GM19239 (cell line): ENCODE measurements at regions not wholly inside any gene's neighbourhood (a gene's known extent, or its start where the extent isn't known, plus 50 kb on each side); places are given as distances from the start of the nearest gene placed in this dataset.
A peak's percentile ranks its signal among the peaks of the same experiment; 100 is the strongest.
"Not testable (repeated sequence)": the region's sequence is repeated elsewhere in the genome, so short reads cannot be mapped to it uniquely, and the experiment has no call there.

Experiments used
- DNase-seq: peaks from one replicate; pipeline ENCODE4 v3.0.0; 2011; ENCODE audit warnings: low spot score; ENCODE audit not compliant: insufficient read length
- FAIRE-seq: peaks from 2 replicates; lab custom pipeline; 2011; peaks lifted over from hg19 to GRCh38; lab: Jason Lieb, UNC

- DNase-seq = no peak
- FAIRE-seq = no peak
Observed at GRCh38 chr10:36581237-36581636, 544.2 kb upstream of the ANKRD30A start.

- DNase-seq (no peak), FAIRE-seq (no peak)
Observed at GRCh38 chr10:36578306-36578705, 547.1 kb upstream of the ANKRD30A start.

DNA sequence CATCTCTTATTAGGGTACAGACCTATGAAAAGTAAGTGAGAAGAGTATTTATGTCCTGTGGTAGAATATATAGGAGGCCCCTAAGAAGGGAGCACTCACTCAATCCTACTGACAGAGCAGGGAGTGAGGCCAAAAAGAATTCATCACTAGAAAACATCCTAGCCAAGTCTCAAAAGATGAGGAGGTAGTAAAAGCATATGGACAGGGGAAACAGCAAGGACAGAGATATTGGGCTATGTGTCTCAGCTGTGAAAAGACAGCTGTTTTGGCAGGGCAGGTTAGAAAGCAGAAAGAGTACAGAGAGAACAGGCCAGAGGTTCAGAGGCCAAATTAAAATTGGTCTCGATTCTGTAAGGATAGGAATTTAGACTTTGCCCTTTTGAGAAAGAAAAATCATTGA, 548.3 kb upstream of the ANKRD30A start:
- no peak for FAIRE-seq

DNA sequence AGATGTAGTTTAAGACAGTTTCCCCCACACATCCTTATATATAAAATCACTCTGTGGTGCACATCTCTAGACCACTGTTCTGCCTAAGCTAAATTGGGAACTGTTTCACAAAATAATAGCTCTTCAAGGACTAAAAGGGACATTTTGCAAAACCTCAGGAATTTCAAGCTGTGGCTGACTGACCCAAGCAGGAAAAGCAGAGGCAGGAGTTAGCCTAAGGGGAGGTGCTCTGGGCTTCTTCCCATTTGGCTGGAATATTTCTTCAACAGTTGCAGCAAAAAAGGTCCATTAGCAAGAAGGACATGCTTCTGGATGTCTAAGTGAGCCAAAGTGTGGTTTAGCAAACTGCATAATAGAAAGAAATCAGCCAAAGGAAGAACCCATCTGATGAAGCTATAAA, 551.2 kb upstream of the ANKRD30A start:
- FAIRE-seq = no peak
- no peak for DNase-seq

More for the DNA sequence above, 548.3 kb upstream of the ANKRD30A start:
- DNase-seq = no peak

DNA sequence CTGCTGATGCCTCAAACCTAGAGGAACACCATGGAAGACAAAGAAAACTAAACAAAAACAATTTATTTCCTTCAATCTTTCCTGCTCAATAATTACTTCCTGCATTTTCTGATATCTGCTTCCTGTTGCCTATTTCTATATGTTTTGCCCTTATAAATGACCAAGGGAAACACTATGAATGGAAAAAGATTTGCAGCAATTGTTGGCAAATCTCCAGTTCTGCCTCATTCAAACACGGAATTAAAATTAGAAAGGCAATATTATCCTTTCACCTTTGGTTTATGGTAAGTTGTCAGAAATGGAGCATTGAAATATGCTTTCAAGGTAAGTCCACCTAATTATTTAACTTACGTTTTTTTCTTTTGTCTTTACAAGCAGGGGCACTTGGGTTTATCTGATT, 552.2 kb upstream of the ANKRD30A start:
- DNase-seq = no peak
- no peak for FAIRE-seq

DNA sequence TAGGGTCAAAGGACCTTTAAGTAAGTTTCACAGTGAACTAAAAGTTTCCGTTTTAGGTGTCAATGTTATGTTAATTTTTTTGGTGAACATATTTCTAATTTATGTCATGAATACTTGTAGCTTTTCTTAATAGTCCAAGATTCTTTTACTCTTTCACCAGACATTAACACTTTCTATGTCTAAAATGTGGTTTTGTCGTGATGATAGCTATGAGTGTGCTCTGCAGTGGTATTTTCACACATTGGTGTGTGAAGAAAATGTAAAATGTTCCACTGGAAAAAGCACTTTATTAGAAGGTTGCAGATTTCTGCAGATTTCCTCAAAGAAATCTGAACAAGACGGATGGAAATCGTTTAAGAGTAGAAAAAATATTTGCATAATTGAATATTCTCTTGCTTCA, 561.0 kb upstream of the ANKRD30A start:
- FAIRE-seq (no peak), DNase-seq (no peak)

DNA sequence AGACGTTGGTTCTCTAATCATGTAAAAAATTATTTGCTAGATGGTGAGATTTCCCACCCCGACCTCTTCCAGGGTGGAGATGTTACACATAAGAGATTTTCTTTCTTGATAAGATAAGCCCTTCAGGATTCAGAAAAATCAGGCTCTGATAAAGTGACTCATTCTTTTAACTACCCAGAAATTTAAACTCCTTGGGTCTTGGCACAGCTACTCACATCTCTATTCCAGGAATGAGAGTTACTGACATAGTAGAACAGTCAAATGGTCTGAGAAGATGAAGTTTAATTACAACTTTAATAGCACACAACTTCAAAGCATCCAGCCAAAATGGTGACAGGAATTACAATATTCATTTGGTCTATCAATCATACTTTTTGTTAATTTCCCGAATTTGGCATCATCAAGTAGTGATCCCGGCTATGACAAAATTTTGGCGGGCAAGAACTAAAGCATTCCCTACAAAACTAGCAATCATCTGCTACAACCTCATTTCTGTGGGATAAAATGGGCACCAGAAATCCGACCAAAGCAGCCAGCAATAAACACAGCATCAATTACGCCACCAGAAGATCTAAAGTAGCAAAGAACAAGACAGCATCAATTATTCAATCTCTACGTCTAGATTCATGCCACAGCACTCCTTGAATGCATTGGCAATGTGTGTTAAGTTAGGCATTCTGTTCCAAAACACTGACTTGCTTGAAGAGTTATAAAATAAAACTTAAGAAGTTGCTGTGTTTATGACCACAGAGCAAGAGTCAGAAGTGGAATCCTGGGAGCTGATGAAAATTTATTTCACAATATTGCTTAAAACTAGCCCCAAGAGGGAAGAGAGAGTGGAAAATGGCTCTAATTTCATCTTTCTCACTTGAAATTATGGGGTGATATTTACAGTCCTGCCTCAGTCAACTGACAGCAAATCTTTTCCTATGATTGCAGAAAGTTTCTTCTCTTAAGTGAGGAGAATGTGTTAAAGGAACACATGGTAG, 565.7 kb upstream of the ANKRD30A start:
- DNase-seq (no peak), FAIRE-seq (no peak)

DNA sequence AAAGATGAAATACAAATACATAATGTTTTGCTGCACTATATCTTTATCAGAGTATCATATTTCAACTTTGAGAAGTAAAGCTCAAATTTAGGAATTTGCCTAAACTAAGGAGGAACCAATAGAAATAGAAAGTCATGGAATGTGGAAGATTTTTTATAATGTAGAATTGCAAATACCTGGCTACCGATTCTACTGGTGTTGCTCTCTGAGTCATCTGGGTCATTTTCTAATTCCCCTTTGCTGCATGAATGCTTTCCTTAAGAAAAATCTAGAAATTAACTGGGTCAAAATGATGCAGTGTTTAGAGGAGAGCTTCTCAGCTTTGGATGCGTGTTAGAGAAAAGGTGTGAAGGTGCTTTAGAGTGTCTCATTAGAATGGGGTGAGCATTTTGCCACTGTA, 568.9 kb upstream of the ANKRD30A start:
- FAIRE-seq = no peak
- no peak for DNase-seq

DNA sequence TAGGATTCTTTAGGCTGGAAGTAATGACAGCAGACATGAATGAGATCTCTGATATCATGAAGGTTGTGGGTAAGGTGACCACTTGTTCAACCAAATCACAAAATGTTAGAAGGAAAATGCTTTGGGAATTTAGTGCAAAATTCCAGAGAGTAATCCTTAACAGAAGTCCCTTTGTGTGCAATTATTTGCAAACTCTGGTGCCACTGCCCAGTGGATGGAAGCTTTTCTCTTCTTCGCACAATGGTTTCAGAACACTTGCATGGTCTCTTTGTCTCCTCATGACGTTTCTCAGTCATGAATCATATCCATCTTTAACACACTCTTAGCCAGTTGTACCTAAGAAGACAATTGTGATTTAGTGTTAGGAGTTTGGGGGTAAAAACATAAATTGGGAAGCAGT, 570.4 kb upstream of the ANKRD30A start:
- no peak for DNase-seq
- FAIRE-seq = no peak

GRCh38 chr10:36547965-36548364, 577.4 kb upstream of the ANKRD30A start:
- FAIRE-seq (no peak), DNase-seq (no peak)

GRCh38 chr10:36542493-36542892, 582.9 kb upstream of the ANKRD30A start:
- DNase-seq = no peak

GRCh38 chr10:36540611-36541010, 584.8 kb upstream of the ANKRD30A start:
- no peak for FAIRE-seq
- no peak for DNase-seq

More at GRCh38 chr10:36542493-36542892, 582.9 kb upstream of the ANKRD30A start:
- FAIRE-seq = no peak

DNA sequence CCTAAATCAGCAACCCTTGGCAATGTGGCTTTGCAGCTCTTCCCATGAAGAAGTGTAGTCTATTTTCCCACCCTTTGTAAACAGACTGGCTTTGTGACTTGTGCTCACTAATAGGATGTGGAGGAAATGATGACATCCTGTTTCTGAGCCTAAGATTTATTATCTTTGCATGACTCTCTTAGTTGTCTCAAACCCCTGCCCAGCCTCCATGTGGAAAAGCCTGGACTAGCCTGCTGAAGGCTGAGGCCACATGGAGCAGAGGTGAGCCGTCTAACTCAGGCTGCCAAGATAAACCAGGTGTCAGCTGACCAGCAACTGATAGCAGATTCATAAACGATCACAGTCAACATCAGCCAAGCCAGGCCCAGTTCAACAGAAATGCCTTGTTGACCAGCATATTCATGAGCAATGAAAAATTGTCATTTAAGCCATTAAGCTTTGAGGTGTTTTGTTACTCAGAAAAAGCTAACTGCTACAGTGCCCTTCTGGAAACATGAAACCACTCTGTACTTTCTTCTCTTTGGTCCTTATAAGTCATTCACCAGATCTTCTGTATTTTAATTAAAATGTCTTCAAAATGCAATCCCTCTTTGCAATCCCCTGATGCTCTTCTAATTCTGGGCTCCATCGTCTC, 586.3 kb upstream of the ANKRD30A start:
- FAIRE-seq (no peak), DNase-seq (no peak)

DNA sequence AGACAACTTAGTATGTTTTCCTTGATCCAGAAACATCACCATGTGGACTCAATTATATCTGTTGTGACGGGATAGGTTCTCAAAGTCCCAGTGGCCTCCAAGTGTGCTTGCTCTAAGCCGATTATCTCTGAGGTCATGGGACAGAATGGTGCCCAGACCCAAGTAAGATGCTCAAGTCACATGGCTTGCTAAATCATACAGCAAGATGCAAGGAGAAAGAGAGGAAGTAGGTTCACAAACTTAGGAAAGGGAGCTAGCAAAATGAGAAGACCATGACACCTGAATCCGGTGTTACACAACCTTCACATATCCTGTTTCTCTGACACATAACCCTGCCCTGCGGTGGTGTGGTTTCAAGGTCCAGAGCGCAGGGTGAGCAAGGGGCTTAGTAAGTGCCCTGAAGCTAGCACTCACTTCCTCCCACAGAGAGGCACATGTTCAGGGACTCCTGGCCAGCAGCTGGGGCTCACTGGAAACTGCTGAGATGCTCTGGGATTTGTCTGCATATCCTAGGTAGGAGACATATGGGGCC, 590.9 kb upstream of the ANKRD30A start:
- DNase-seq = peak; percentile 13
- no peak for FAIRE-seq

DNA sequence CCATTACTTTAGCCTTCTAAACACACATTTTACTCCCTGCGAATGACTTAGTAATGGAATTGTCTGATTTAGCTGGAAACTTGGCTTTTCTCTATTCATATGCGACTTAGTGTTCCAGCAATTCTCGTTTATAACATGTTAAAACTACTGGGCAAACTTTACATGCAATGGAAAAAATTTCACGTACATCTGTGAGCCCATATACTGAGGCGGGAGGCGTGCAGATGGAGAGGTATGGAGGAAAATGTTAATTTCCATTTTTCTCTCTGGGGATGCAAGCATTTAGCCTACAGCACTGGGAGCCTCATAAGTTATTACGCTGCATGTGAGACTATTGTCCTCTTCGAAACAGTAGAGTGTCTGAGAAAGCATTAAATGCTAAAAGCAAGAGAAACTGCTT, 591.5 kb upstream of the ANKRD30A start:
- no peak for FAIRE-seq
- DNase-seq = no peak

DNA sequence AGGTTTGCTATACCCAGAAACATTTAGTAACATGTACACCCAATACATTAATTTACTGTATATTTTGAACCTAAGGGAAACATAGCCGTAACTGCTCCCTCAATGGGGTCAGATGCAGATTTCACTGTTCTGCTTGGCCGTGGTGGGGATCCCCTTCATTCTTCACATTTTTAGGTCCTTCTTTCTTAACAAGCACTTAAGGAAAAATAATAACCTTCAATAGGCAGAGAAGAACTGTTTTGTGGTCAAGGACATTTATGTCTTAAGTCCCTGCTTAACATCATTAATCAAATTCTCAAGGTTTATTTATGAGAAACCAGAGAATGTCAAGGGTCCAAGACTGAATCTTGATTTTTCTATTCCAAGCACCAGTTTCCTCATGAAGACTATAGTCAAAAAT, 592.1 kb upstream of the ANKRD30A start:
- no peak for DNase-seq
- no peak for FAIRE-seq

GRCh38 chr10:36531621-36532020, 593.8 kb upstream of the ANKRD30A start:
- no peak for DNase-seq
- no peak for FAIRE-seq

- no peak for FAIRE-seq
- no peak for DNase-seq
Observed at GRCh38 chr10:36526033-36526432, 599.4 kb upstream of the ANKRD30A start.

- FAIRE-seq, DNase-seq: not testable (repeated sequence)
Observed at GRCh38 chr10:36524126-36524525, 601.3 kb upstream of the ANKRD30A start.

GRCh38 chr10:36519909-36520308, 605.5 kb upstream of the ANKRD30A start:
- DNase-seq (no peak), FAIRE-seq (no peak)

DNA sequence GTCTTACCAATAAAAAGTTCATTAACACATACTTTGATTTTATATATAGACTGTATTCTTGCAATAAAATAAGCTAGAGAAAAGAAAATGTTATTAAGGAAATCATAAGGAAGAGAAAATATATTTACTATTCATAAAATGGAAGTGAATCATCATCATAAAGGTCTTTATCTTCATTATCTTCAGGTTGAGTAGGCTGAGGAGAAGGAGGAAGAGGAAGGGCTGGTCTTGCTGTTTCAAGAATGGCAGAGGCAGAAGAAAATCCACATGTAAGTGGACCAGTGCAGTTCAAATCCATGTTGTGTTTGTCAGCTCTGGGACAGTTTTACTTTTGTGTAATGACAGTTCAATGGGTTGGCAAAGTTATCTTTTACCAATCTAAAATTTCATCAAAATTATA, 609.1 kb upstream of the ANKRD30A start:
- FAIRE-seq (no peak), DNase-seq (no peak)
